K562 (cell line): ENCODE measurements at regions not wholly inside any gene's neighbourhood (a gene's known extent, or its start where the extent isn't known, plus 50 kb on each side); places are given as distances from the start of the nearest gene placed in this dataset.

Experiments
- BHLHE40 ChIP-seq: IDR thresholded peaks from 2 replicates; pipeline ENCODE4 v1.6.1; 2011; ENCODE audit warnings: low read length, improper control_type of control experiment
- FUS ChIP-seq: fragments of 200-400 bp; formaldehyde crosslinking; optimal IDR thresholded peaks from 2 replicates; pipeline ENCODE3; 2017; ENCODE audit warnings: low read depth, low read length
- LEF1 ChIP-seq: fragments of 450-650 bp; IDR thresholded peaks from 2 replicates; pipeline ENCODE4 v1.6.1; 2016; ENCODE audit warnings: mild to moderate bottlenecking
- MCM3 ChIP-seq: fragments of 450-650 bp; IDR thresholded peaks from 2 replicates; pipeline ENCODE4 v1.6.1; 2016
- MCM7 ChIP-seq, 2 experiments: fragments of 450-650 bp; IDR thresholded peaks; 2 replicates each; pipeline ENCODE4 v1.6.1; 2016 to 2018
- NKRF ChIP-seq: fragments of 450-650 bp; IDR thresholded peaks from 2 replicates; pipeline ENCODE4 v1.6.1; 2016; ENCODE audit warnings: borderline replicate concordance
- RBM14 ChIP-seq: fragments of 200-400 bp; formaldehyde crosslinking; IDR thresholded peaks from 2 replicates; pipeline ENCODE4 v1.6.1; 2018; ENCODE audit warnings: low read depth, mild to moderate bottlenecking, low read length, moderate library complexity, borderline replicate concordance; ENCODE audit not compliant: insufficient read depth
- TGIF2 ChIP-seq: sonication (generic); formaldehyde crosslinking; IDR thresholded peaks from 2 replicates; pipeline ENCODE4 v1.8.1; 2022; ENCODE audit warnings: mild to moderate bottlenecking, missing genetic modification reagents, moderate library complexity
- ZBTB26 ChIP-seq: fragments of 450-650 bp; formaldehyde crosslinking; IDR thresholded peaks from 2 replicates; pipeline ENCODE4 v1.4.0; 2022; ENCODE audit warnings: missing genetic modification characterization
- ZC3H8 ChIP-seq: fragments of 450-650 bp; IDR thresholded peaks from 2 replicates; pipeline ENCODE4 v1.6.1; 2017
- ZNF41 ChIP-seq: fragments of 250-450 bp; sonication (Bioruptor Pico); conservative IDR thresholded peaks from 2 replicates; pipeline ENCODE4 v1.4.0; 2020; ENCODE audit warnings: mild to moderate bottlenecking
- ZNF668 ChIP-seq: fragments of 250-450 bp; sonication (Bioruptor Pico); IDR thresholded peaks from 2 replicates; pipeline ENCODE4 v1.8.0; 2022; ENCODE audit warnings: mild to moderate bottlenecking, inconsistent platforms
- ZNF696 ChIP-seq: fragments of 250-450 bp; sonication (Bioruptor Pico); conservative IDR thresholded peaks from 2 replicates; pipeline ENCODE4 v1.4.0; 2020; ENCODE audit warnings: mild to moderate bottlenecking, moderate library complexity
- ZNF699 ChIP-seq: fragments of 250-450 bp; sonication (Bioruptor Pico); IDR thresholded peaks from 2 replicates; pipeline ENCODE4 v1.8.0; 2021; ENCODE audit warnings: mild to moderate bottlenecking, moderate library complexity; ENCODE audit not compliant: insufficient replicate concordance
- TF ChIP-seq, protein P1 (sequence below): fragments of 250-450 bp; sonication (Bioruptor Pico); IDR thresholded peaks from 2 replicates; pipeline ENCODE4 v1.5.0; 2020; ENCODE audit warnings: mild to moderate bottlenecking
- TF ChIP-seq, protein P2 (sequence below), 3 experiments: fragments of 200-800 bp in 1 of 3; fragments of 250-450 bp in 1 of 3; fragments of 450-650 bp in 1 of 3; sonication (Bioruptor Pico) in 1 of 3; sonication (Bioruptor generic) in 1 of 3; formaldehyde crosslinking in 1 of 3; IDR thresholded peaks; 2 replicates each; pipeline versions ENCODE4 v1.6.1 to v1.8.0; 2016 to 2022; ENCODE audit warnings: mild to moderate bottlenecking in 2 of 3, missing genetic modification characterization in 2 of 3, missing compliant biosample characterization in 1 of 3, moderate library complexity in 1 of 3
- TF ChIP-seq, protein P3 (sequence below): fragments of 450-650 bp; IDR thresholded peaks from 2 replicates; pipeline ENCODE4 v1.6.1; 2016; ENCODE audit warnings: antibody characterized with exemption
- TF ChIP-seq, protein P4 (sequence below): fragments of 450-650 bp; formaldehyde crosslinking; IDR thresholded peaks from 2 replicates; pipeline ENCODE4 v1.4.0; 2022; ENCODE audit warnings: missing genetic modification characterization

DNA sequence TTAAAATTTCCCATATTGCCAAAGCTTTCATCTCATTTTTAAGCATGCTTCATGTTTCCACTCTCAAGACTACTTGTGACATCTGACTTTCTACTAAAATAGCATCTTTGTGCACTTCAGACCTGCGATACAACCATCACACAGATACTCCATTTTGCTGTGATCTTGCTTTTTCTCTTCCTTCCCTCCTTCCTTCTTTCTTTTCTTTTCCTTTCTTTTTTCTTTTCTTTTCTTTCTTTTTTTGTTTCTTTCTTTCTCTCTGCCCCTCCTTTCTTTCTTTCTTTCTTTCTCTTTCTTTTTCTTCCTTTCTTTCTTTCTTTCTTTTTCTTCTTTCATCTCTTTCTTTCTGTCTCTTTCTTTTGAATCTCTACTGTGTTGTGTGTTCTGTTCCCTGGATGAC, 194.0 kb upstream of the KCND2 start (continued):
- TF ChIP-seq, protein P1, sequence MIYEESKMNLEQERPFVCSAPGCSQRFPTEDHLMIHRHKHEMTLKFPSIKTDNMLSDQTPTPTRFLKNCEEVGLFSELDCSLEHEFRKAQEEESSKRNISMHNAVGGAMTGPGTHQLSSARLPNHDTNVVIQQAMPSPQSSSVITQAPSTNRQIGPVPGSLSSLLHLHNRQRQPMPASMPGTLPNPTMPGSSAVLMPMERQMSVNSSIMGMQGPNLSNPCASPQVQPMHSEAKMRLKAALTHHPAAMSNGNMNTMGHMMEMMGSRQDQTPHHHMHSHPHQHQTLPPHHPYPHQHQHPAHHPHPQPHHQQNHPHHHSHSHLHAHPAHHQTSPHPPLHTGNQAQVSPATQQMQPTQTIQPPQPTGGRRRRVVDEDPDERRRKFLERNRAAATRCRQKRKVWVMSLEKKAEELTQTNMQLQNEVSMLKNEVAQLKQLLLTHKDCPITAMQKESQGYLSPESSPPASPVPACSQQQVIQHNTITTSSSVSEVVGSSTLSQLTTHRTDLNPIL (CRISPR knock-in tag): no peak
- TF ChIP-seq, protein P2, sequence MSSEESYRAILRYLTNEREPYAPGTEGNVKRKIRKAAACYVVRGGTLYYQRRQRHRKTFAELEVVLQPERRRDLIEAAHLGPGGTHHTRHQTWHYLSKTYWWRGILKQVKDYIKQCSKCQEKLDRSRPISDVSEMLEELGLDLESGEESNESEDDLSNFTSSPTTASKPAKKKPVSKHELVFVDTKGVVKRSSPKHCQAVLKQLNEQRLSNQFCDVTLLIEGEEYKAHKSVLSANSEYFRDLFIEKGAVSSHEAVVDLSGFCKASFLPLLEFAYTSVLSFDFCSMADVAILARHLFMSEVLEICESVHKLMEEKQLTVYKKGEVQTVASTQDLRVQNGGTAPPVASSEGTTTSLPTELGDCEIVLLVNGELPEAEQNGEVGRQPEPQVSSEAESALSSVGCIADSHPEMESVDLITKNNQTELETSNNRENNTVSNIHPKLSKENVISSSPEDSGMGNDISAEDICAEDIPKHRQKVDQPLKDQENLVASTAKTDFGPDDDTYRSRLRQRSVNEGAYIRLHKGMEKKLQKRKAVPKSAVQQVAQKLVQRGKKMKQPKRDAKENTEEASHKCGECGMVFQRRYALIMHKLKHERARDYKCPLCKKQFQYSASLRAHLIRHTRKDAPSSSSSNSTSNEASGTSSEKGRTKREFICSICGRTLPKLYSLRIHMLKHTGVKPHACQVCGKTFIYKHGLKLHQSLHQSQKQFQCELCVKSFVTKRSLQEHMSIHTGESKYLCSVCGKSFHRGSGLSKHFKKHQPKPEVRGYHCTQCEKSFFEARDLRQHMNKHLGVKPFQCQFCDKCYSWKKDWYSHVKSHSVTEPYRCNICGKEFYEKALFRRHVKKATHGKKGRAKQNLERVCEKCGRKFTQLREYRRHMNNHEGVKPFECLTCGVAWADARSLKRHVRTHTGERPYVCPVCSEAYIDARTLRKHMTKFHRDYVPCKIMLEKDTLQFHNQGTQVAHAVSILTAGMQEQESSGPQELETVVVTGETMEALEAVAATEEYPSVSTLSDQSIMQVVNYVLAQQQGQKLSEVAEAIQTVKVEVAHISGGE (CRISPR knock-in tag; IDR thresholded peaks at IDR 0.05): no peak
- no peak for TF ChIP-seq NKRF
- no peak for TF ChIP-seq ZC3H8
- no peak for TF ChIP-seq ZNF668 (CRISPR knock-in tag)
- peak; percentile 76; the same call in 1 of the 2 replicates for TF ChIP-seq ZBTB26 (CRISPR knock-in tag)
- no peak for TF ChIP-seq FUS
- no peak for TF ChIP-seq ZNF699
- peak; percentile 19; the same call in 1 of the 2 replicates for TF ChIP-seq LEF1
- no peak for TF ChIP-seq ZNF696 (CRISPR knock-in tag)
- TF ChIP-seq RBM14: no peak
- no peak for TF ChIP-seq ZNF41 (CRISPR knock-in tag)
- TF ChIP-seq MCM3: 0 out of 2 replicates have a peak, but pooled peaks have one; percentile 68
- 0 out of 4 replicates have a peak, but pooled peaks of 1 of the 2 experiments have one; percentile 56 for TF ChIP-seq MCM7 (IDR thresholded peaks at IDR 0.05)
- no peak for TF ChIP-seq TGIF2 (CRISPR knock-in tag)
- TF ChIP-seq, protein P3, sequence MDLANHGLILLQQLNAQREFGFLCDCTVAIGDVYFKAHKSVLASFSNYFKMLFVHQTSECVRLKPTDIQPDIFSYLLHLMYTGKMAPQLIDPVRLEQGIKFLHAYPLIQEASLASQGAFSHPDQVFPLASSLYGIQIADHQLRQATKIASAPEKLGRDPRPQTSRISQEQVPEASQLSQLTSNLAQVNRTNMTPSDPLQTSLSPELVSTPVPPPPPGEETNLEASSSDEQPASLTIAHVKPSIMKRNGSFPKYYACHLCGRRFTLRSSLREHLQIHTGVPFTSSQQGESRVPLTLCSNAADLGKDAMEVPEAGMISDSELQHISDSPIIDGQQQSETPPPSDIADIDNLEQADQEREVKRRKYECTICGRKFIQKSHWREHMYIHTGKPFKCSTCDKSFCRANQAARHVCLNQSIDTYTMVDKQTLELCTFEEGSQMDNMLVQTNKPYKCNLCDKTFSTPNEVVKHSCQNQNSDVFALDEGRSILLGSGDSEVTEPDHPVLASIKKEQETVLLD: 0 out of 2 replicates have a peak, but pooled peaks have one; percentile 20
- TF ChIP-seq BHLHE40: no peak
- TF ChIP-seq, protein P4, sequence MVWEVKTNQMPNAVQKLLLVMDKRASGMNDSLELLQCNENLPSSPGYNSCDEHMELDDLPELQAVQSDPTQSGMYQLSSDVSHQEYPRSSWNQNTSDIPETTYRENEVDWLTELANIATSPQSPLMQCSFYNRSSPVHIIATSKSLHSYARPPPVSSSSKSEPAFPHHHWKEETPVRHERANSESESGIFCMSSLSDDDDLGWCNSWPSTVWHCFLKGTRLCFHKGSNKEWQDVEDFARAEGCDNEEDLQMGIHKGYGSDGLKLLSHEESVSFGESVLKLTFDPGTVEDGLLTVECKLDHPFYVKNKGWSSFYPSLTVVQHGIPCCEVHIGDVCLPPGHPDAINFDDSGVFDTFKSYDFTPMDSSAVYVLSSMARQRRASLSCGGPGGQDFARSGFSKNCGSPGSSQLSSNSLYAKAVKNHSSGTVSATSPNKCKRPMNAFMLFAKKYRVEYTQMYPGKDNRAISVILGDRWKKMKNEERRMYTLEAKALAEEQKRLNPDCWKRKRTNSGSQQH (CRISPR knock-in tag): 0 out of 2 replicates have a peak, but pooled peaks have one; percentile 44
